Kidney (tissue), 13 donors: ENCODE measurements at regions not wholly inside any gene's neighbourhood (a gene's known extent, or its start where the extent isn't known, plus 50 kb on each side); places are given as distances from the start of the nearest gene placed in this dataset.

ENCODE experiments used
- DNase-seq, 5 donors: peaks; one replicate each; pipeline ENCODE4 v3.0.0-alpha.2; 2013 to 2020
- FAIRE-seq: peaks from 2 replicates; lab custom pipeline; 2012; peaks lifted over from hg19 to GRCh38; lab: Jason Lieb, UNC
- H3K27ac ChIP-seq, 2 donors: one replicate each; pipeline ENCODE4 v1.7.0; 2013; ENCODE audit warnings: low read depth in 2 of 2, low read length in 2 of 2, inconsistent platforms in 1 of 2
- H3K27me3 ChIP-seq: one replicate; pipeline ENCODE4 v1.7.1; 2013; ENCODE audit warnings: low read length, inconsistent platforms; ENCODE audit not compliant: control insufficient read depth, insufficient read depth
- H3K36me3 ChIP-seq, 3 donors: one replicate each; pipeline versions ENCODE4 v1.7.0 to v1.7.1; 2013; ENCODE audit warnings: low read length in 3 of 3, control low read depth in 1 of 3, inconsistent platforms in 1 of 3; ENCODE audit not compliant: insufficient read depth in 3 of 3, control insufficient read depth in 2 of 3
- H3K4me1 ChIP-seq, 3 donors: one replicate each; pipeline versions ENCODE4 v1.7.0 to v1.7.1; 2013; ENCODE audit warnings: low read length in 3 of 3, inconsistent platforms in 1 of 3, low read depth in 1 of 3; ENCODE audit not compliant: control insufficient read depth in 2 of 3, insufficient read depth in 2 of 3
- H3K4me3 ChIP-seq, 3 donors: one replicate each; pipeline versions ENCODE4 v1.7.0 to v1.8.1; 2013; ENCODE audit warnings: low read length in 3 of 3, control low read depth in 1 of 3, inconsistent platforms in 1 of 3
- H3K9ac ChIP-seq, 3 donors: one replicate each; pipeline versions ENCODE4 v1.7.0 to v1.7.1; 2013; ENCODE audit warnings: low read length in 3 of 3, control low read depth in 1 of 3, inconsistent platforms in 1 of 3
- H3K9me3 ChIP-seq, 3 donors: one replicate each; pipeline versions ENCODE4 v1.7.0 to v1.7.1; 2013; ENCODE audit warnings: low read length in 3 of 3, control low read depth in 1 of 3, inconsistent platforms in 1 of 3; ENCODE audit not compliant: control insufficient read depth in 2 of 3, insufficient read depth in 1 of 3
- CTCF ChIP-seq: IDR thresholded peaks from 3 replicates; pipeline ENCODE4 v1.5.1; 2012; ENCODE audit warnings: mild to moderate bottlenecking, moderate library complexity, borderline replicate concordance; ENCODE audit not compliant: insufficient read depth; ENCODE audit errors: extremely low read depth
- intact Hi-C: fragments of 100-400 bp; cut with DNase I; formaldehyde crosslinking; loops from one replicate; pipeline ENCODE4 v1.11.1; 2022
- donor health status: control.
- donor health status: control.
- donor health status: control.
- donor health status: control.
- donor health status: control.
- donor health status: DM: yes; HTN: yes; CAD: no.
- donor health status: Normal renal cell carcinoma (clear cell type).

GRCh38 chr6:132907914-132908313, 93.5 kb downstream of the RPS12 start:
- no peaks in the 10 kb centered on the region for H3K9me3 ChIP-seq
- DNase-seq (no peak), FAIRE-seq (no peak)
- no peak for TF ChIP-seq CTCF
- no peaks in the 10 kb centered on the region for H3K4me1 ChIP-seq
- no peak overlapping the region for H3K9ac ChIP-seq
- H3K27me3 ChIP-seq: no peaks in the 10 kb centered on the region
- intact Hi-C loops: no loop called here
- H3K4me3 ChIP-seq: no peak overlapping the region
- no peak overlapping the region for H3K27ac ChIP-seq
- no peaks in the 10 kb centered on the region for H3K36me3 ChIP-seq

DNA sequence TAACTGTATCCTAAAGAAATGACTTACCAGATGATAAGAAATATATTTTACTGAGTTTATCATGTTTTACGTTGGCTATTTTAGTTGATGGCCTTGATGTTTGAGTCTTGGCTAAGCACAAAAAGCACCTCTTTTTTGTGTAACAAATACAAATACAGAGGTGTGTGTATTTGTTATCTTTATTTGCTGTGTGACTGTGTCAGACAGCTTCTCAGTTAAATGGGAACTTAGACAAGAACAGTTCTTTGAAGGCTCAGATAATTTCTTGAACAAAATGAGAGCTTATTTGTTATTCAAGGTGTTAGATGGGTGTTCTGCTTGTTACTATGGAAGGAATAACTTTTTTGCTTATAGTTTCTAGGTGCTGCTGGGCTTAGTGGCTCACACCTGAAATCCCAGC, 95.4 kb downstream of the RPS12 start:
- no peak for TF ChIP-seq CTCF
- H3K4me1 ChIP-seq: no peaks in the 10 kb centered on the region
- FAIRE-seq (no peak), DNase-seq (no peak)
- H3K27ac ChIP-seq: no peak overlapping the region
- H3K4me3 ChIP-seq: no peak overlapping the region
- H3K36me3 ChIP-seq: no peaks in the 10 kb centered on the region
- intact Hi-C loops: no loop called here
- no peaks in the 10 kb centered on the region for H3K27me3 ChIP-seq
- H3K9me3 ChIP-seq: no peaks in the 10 kb centered on the region
- H3K9ac ChIP-seq: no peak overlapping the region

DNA sequence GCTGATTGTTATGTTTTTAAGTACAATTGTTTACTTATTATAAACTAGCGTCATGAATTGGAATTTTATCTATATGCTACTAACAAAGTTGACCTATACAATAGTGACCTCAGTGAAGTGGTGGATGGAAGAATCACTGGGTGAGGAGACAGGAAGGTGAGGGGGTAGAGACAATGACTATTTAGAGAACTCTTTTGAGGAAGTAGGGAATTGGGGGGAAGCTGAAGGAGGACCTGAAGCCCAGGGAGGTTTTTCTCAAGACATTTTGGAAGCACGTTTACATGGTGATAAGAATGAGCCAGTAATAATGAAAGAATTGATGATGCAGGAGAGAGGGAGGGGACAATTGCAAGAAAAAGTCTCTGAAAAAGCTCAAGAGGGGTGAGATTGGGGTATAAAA, 96.4 kb downstream of the RPS12 start:
- Histone ChIP-seq H3K4me1 (no peaks in the 10 kb centered on the region), H3K4me3 (no peak overlapping the region), H3K27ac (no peak overlapping the region), H3K9ac (no peak overlapping the region), H3K36me3 (no peaks in the 10 kb centered on the region), H3K27me3 (no peaks in the 10 kb centered on the region), H3K9me3 (no peaks in the 10 kb centered on the region)
- intact Hi-C loops: no loop called here
- FAIRE-seq (no peak), DNase-seq (no peak)
- no peak for TF ChIP-seq CTCF
